Testis (tissue), 2 donors: ENCODE measurements at regions not wholly inside any gene's neighbourhood (a gene's known extent, or its start where the extent isn't known, plus 50 kb on each side); places are given as distances from the start of the nearest gene placed in this dataset.

Experiments used
- DNase-seq: peaks from one replicate; pipeline ENCODE4 v3.0.0-alpha.2; 2019
- H3K27ac ChIP-seq, 2 donors: fragments of 200-600 bp; sonication (generic); one replicate each; pipeline ENCODE4 v1.5.1; 2019
- H3K27me3 ChIP-seq: fragments of 200-600 bp; sonication (generic); one replicate; pipeline ENCODE4 v1.5.1; 2019
- H3K36me3 ChIP-seq: fragments of 200-600 bp; sonication (generic); one replicate; pipeline ENCODE4 v1.5.1; 2017; ENCODE audit warnings: low read depth; ENCODE audit errors: missing control alignments
- H3K4me1 ChIP-seq: fragments of 200-600 bp; sonication (generic); one replicate; pipeline ENCODE4 v1.5.1; 2019
- H3K4me3 ChIP-seq, 2 donors: fragments of 200-600 bp; sonication (generic); one replicate each; pipeline ENCODE4 v1.5.1; 2017 to 2019
- H3K9me3 ChIP-seq: fragments of 200-600 bp; sonication (generic); one replicate; pipeline ENCODE4 v1.5.1; 2017
- CTCF ChIP-seq, 3 experiments: fragments of 450-650 bp in 2 of 3; fragments of 200-600 bp in 1 of 3; sonication (generic) in 1 of 3; IDR thresholded peaks; one replicate each; pipeline ENCODE4 v1.5.1; 2016 to 2019; ENCODE audit warnings: antibody characterized with exemption in 3 of 3, mild to moderate bottlenecking in 2 of 3, moderate library complexity in 1 of 3
- POLR2A ChIP-seq: fragments of 450-650 bp; IDR thresholded peaks from one replicate; pipeline ENCODE4 v1.6.1; 2017; ENCODE audit warnings: antibody characterized with exemption, mild to moderate bottlenecking, moderate library complexity
- WGBS, 2 donors: methylation state at CpG; one replicate each; pipeline ENCODE4 v1.1.5; 2018; 5-methylcytosine and 5-hydroxymethylcytosine counted together
- intact Hi-C: fragments of 100-400 bp; cut with DNase I; formaldehyde crosslinking; loops from one replicate; pipeline ENCODE4 v1.15.1; 2023; ENCODE audit warnings: low total_unique reads

- intact Hi-C loops = no loop called here
- Histone ChIP-seq H3K4me3 (no peak overlapping the region), H3K9me3 (no peaks in the 10 kb centered on the region), H3K36me3 (no peaks in the 10 kb centered on the region), H3K4me1 (no peaks in the 10 kb centered on the region), H3K27me3 (no peaks in the 10 kb centered on the region), H3K27ac (no peak overlapping the region)
- TF ChIP-seq POLR2A (no peak), CTCF (IDR thresholded peaks at IDR 0.05) (no peak)
- 87 to 91% methylated on average over 1 of the region's 1 CpG for WGBS, 2 donors
- DNase-seq = no peak
These were observed 509.4 kb downstream of the ISL1 start for GRCh38 chr5:51892680-51893079.

- no peak overlapping the region for H3K27ac ChIP-seq
- no peaks in the 10 kb centered on the region for H3K9me3 ChIP-seq
- no peak for DNase-seq
- H3K27me3 ChIP-seq = no peaks in the 10 kb centered on the region
- no peaks in the 10 kb centered on the region for H3K4me1 ChIP-seq
- no peak overlapping the region for H3K4me3 ChIP-seq
- intact Hi-C loops = no loop called here
- no peak for TF ChIP-seq CTCF (IDR thresholded peaks at IDR 0.05)
- TF ChIP-seq POLR2A = no peak
- H3K36me3 ChIP-seq = no peaks in the 10 kb centered on the region
These were observed 512.6 kb downstream of the ISL1 start for GRCh38 chr5:51895834-51896233.

GRCh38 chr5:51902512-51902911, 519.3 kb downstream of the ISL1 start:
- TF ChIP-seq CTCF (IDR thresholded peaks at IDR 0.05) (no peak), POLR2A (no peak)
- intact Hi-C loops = no loop called here
- no peaks in the 10 kb centered on the region for H3K9me3 ChIP-seq
- H3K4me3 ChIP-seq = no peak overlapping the region
- no peak for DNase-seq
- no peaks in the 10 kb centered on the region for H3K36me3 ChIP-seq
- no peaks in the 10 kb centered on the region for H3K27me3 ChIP-seq
- no peaks in the 10 kb centered on the region for H3K4me1 ChIP-seq
- H3K27ac ChIP-seq = no peak overlapping the region

- no peaks in the 10 kb centered on the region for H3K9me3 ChIP-seq
- intact Hi-C loops = no loop called here
These were observed 525.0 kb downstream of the ISL1 start for GRCh38 chr5:51908215-51908614.

More at GRCh38 chr5:51908215-51908614, 525.0 kb downstream of the ISL1 start:
- Histone ChIP-seq H3K4me1 (no peaks in the 10 kb centered on the region), H3K4me3 (no peak overlapping the region), H3K36me3 (no peaks in the 10 kb centered on the region), H3K27ac (no peak overlapping the region), H3K27me3 (no peaks in the 10 kb centered on the region)
- no peak for TF ChIP-seq CTCF (IDR thresholded peaks at IDR 0.05)
- no peak for TF ChIP-seq POLR2A
- no peak for DNase-seq
